ENCODE measurements at regions not wholly inside any gene's neighbourhood (a gene's known extent, or its start where the extent isn't known, plus 50 kb on each side); places are given as distances from the start of the nearest gene placed in this dataset.
"Not testable (repeated sequence)": the region's sequence is repeated elsewhere in the genome, so short reads cannot be mapped to it uniquely, and the experiment has no call there.

DNA sequence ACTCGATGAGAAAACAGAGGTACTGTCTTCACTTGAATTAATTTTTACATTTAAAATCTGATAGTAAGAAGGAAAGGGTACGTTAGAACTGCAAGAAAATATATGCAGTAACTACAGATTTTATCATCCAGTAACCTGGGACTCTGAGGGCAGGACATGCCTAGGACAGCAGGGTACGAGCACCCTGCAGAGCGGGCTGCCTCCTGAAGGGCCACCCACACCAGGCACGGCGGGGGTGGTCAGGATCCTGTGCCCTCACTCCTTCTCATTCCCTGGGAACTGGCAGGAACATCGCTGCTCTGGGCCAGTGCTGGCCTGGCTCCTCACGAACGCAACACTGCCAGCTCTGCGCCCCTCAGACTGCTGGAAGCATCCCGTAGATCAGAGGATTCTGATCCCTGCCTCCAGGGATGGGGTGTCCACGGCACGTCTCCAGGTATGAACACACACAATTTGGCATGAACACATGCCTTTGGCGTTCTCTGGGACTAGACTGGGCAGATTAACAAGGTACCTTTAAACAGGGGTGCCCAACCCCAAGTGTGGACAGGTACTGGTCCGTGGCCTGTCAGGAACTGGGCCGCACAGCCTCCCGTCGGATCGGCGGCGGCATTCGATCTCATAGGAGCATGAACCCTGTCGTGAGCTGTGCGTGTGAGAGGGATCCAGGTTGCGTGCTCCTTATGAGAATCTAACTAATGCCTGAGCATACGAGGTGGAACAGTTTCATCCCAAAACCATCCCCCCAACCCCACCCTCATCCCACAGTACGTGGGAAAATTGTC is 99.3 kb upstream of the FAM20C start:
- H3K9me3 Mint-ChIP-seq = no peaks in the 10 kb centered on the region
- peaks cover 7% of the 10 kb centered on the region for H3K27me3 Mint-ChIP-seq
- peaks cover 9% of the 10 kb centered on the region for H3K4me1 Mint-ChIP-seq
- DNase-seq = no peak
- H3K27ac Mint-ChIP-seq = no peak overlapping the region
- H3K36me3 Mint-ChIP-seq = no peaks in the 10 kb centered on the region
- H3K4me3 Mint-ChIP-seq = no peak overlapping the region

DNA sequence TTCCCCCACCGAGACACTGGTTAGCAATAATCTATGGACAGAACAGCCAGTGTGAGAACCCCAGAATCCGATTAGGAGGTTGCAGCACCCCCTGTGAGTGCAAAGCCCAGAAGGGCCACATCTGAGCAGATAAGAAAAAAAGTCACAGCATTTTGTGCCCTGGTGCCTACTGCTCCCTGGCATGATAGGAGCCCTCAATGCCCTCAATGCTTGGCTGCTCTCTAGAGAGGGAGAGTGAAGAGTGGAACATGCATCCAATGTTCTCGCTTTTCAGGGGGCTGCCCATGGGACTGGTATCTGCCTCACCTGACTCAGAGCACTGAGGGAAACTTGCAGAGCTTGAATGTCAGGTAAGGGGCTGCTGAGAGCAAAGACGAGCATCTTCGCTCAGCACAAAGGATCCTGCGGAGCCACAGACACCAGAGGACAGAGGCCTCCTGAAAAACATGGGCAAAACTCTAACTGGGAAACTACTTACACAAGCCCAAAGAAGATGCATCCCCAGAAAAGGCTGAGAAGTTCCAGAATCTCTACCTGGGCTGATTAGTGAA is 98.0 kb upstream of the FAM20C start:
- H3K9me3 Mint-ChIP-seq = no peaks in the 10 kb centered on the region
- no peak for DNase-seq
- peaks cover 9% of the 10 kb centered on the region for H3K27me3 Mint-ChIP-seq
- H3K4me3 Mint-ChIP-seq = no peak overlapping the region
- peaks cover 5% of the 10 kb centered on the region for H3K4me1 Mint-ChIP-seq
- no peaks in the 10 kb centered on the region for H3K36me3 Mint-ChIP-seq
- H3K27ac Mint-ChIP-seq = no peak overlapping the region

DNA sequence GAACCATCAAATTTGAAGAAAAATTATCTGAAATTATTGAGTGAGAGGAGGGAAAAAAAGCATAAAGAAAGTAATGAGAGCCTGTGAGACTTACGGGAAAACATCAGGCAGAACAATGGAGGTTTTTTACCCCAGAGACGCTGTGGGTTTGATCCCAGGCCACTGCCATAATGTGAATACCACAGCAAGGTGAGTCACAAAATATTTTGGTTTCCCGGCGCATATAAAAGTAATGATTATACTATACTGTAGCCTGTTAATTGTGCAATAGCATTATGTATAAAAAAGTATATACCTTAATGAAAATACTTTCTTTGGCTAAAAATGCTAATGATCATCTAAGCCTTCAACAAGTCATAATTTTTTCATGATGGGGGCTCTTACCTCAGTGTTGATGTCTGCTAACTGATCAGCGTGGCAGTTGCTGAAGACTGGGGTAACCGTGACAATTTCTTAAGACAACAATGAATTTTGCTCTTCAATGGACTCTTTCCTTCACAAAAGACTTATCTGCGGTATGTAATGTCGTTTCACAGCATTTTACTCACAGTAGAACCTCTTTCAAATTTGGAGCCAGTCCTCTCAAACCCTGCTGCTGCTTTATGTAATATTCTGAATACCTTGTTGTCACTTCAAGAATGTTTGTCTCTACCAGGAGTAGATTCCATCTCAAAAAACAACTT is 97.0 kb upstream of the FAM20C start:
- Mint-ChIP-seq H3K9me3 (no peaks in the 10 kb centered on the region), H3K27ac (no peak overlapping the region), H3K36me3 (no peaks in the 10 kb centered on the region), H3K4me1 (peaks cover 2% of the 10 kb centered on the region), H3K27me3 (peaks cover 19% of the 10 kb centered on the region), H3K4me3 (no peak overlapping the region)
- DNase-seq = no peak

DNA sequence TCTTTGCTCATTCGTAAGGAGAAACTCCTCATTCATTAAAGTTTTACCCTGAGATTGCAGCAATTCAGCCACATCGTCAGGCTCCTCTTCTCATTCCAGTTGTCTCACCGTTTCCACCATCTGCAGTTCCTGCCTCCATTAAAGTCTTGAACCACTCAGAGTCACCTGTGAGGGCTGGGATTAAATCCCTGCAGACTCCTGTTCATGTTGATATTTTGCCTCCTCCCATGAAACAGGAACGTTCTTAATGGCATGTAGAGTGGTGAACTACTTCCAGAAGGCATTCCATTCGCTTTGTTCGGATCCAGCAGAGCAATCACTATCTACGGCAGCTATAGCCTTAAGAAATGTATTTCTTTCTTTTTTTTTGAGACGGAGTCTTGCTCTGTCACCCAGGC is 96.5 kb upstream of the FAM20C start:
- Mint-ChIP-seq H3K27me3 (peaks cover 23% of the 10 kb centered on the region), H3K4me3 (no peak overlapping the region), H3K27ac (no peak overlapping the region), H3K4me1 (no peaks in the 10 kb centered on the region), H3K36me3 (no peaks in the 10 kb centered on the region), H3K9me3 (no peaks in the 10 kb centered on the region)
- DNase-seq = no peak

DNA sequence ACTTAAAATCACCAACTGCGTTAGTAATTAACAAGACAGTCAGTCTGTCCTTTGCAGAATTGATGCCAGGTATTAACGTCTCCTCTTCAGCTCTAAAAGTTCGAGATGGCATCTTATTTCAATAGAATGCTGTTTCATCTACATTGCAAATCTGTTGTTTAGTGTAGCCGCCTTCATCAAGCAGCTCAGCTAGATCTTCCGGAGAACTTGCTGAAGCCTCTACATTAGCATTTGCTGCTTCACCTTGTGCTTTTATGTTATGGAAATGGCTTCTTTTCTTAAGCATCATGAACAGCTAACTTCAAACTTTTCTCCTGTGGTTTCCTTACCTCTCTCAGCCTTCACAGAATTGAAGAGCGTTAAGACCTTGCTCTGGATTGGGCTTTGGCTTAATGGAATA is 95.5 kb upstream of the FAM20C start:
- no peaks in the 10 kb centered on the region for H3K4me1 Mint-ChIP-seq
- H3K9me3 Mint-ChIP-seq = no peaks in the 10 kb centered on the region
- H3K36me3 Mint-ChIP-seq = no peaks in the 10 kb centered on the region
- DNase-seq = no peak
- no peak overlapping the region for H3K4me3 Mint-ChIP-seq
- peaks cover 23% of the 10 kb centered on the region for H3K27me3 Mint-ChIP-seq
- no peak overlapping the region for H3K27ac Mint-ChIP-seq

DNA sequence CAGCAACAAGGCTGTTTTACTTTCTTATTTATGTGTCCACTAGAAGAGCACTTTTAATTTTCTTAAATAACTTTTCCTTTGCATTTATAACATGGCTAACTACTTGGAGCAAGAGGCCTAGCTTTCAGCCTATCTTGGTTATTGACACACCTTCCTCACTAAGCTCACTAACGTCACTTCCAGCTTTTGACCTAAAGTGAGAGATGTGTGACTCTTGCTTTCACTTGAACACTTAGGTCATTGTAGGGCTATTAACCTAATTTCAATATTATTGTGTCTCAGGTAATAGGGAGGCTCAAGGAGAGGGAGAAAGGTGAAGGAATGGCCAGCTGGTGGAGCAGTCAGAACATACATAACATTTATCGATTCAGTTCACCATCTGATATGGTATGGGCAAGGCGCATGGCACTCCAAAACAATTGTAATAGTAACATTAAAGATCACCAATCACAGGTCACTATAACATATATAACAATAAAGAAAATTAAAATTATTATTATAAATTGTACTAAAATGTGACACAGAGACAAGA is 95.0 kb upstream of the FAM20C start:
- DNase-seq = no peak

DNA sequence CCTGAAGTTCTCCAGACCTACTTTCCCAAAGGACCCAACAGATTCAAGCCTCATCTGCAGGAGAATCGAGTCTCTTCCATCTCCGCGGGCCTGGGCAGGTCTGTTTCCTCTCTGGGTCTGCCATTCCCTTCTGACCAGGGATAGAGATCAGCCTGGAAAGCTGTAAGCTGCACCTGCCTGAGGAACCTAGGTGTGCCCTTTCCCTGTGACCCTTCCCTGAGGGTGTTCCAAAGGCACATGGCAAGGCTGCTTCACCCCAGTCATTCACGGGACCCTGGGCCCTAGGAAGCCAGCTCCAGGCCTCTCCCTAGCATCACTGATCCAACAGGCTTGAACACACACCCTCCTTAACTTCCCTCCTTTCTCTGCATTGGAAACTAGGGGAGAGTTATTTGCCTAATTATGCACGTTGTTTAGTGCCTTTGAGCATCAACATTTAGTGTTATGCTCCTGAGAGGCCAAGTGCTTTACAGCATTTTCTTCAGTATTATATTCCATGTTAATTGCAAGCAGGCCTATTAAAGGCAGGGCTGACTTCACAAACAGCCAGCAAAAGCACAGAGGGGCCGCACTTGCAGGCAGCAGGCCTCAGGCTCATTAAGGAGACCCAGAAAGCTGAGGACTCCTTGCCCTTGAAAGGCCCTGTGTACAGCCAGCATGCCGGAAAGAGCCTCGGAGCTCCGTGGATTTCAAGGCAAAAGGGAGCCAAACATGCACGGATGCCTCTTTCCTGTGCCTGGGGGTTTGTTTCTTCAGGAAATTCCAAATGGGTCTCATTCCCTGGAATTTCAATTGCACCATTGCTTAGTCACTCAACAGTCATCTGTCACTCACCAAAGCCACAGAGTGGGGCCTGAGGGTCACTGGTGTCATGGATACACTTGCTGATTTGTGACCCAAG is 91.0 kb upstream of the FAM20C start:
- Mint-ChIP-seq H3K4me3 (no peak overlapping the region), H3K4me1 (no peaks in the 10 kb centered on the region), H3K27me3 (peaks cover 25% of the 10 kb centered on the region), H3K27ac (no peak overlapping the region), H3K36me3 (no peaks in the 10 kb centered on the region), H3K9me3 (no peaks in the 10 kb centered on the region)
- no peak for DNase-seq

More for the DNA sequence above, 95.0 kb upstream of the FAM20C start:
- H3K4me1 Mint-ChIP-seq = no peaks in the 10 kb centered on the region
- H3K27me3 Mint-ChIP-seq = peaks cover 19% of the 10 kb centered on the region
- H3K36me3 Mint-ChIP-seq = no peaks in the 10 kb centered on the region
- no peak overlapping the region for H3K27ac Mint-ChIP-seq
- H3K4me3 Mint-ChIP-seq = no peak overlapping the region
- H3K9me3 Mint-ChIP-seq = no peaks in the 10 kb centered on the region

DNA sequence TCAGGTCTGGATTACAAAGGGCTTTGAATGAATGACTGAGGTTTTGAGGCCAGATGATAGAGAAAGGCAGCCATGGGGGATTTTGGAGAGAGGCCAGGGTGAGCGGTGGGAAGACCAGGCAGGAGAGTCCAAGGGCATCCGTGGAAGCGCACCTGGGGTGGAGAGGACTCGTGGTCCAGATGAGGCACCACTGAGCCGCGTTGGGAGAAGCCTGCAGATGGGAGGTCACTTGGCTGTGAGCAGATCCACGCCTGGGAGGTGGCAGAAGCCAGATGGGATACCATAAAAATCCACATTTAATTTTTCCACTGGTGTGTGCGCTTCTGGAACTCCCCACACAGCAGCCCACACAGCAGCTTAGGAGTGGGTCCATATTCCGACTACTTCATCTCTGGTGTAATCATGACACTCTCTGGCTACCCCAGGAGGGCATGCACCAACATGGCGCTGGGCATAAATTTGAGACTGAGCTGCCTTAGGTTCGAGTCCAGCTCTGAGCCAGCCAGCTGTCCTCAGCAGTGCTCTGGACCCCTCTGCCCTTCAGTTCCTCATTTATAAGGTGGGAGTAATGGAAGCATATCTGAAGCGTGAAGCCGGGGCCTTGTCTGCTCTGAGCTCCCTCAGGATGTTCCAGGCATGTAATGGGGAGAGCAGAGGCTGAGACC is 90.2 kb upstream of the FAM20C start:
- no peak overlapping the region for H3K4me3 Mint-ChIP-seq
- no peaks in the 10 kb centered on the region for H3K4me1 Mint-ChIP-seq
- peaks cover 32% of the 10 kb centered on the region for H3K27me3 Mint-ChIP-seq
- H3K27ac Mint-ChIP-seq = no peak overlapping the region
- no peaks in the 10 kb centered on the region for H3K9me3 Mint-ChIP-seq
- H3K36me3 Mint-ChIP-seq = no peaks in the 10 kb centered on the region
- no peak for DNase-seq

DNA sequence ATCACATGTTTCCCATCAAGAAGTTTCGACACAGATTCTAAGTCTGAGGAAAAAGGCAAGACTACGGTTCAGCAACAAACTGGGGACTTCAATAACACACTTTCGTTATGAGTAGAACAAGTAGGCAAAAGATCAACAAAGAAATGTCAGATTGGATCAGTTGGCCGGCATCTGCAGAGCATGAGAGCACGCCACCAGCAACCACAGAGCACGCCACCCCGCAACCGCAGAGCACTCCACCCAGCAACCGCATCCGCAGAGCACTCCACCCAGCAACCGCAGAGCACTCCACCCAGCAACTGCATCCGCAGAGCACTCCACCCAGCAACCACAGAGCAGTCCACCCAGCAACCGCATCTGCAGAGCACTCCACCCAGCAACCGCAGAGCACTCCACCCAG is 89.7 kb upstream of the FAM20C start:
- Mint-ChIP-seq H3K9me3 (no peaks in the 10 kb centered on the region), H3K4me1 (no peaks in the 10 kb centered on the region), H3K4me3 (no peak overlapping the region), H3K27ac (peak overlapping the region; percentile 66), H3K27me3 (peaks cover 32% of the 10 kb centered on the region), H3K36me3 (no peaks in the 10 kb centered on the region)
- DNase-seq = no peak

DNA sequence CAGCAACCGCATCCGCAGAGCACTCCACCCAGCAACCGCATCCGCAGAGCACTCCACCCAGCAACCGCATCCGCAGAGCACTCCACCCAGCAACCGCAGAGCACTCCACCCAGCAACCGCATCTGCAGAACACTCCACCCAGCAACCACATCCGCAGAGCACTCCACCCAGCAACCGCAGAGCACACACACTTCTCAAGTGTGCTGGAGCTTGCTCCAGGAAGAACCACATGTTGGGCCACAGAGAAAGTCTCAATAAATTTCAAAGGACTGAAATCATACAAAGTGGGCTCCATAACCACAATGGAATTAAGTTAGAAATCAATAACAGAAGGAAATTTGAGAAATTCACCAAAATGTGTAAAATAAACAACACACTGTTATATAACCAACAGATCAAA is 88.4 kb upstream of the FAM20C start:
- H3K27me3 Mint-ChIP-seq = peaks cover 32% of the 10 kb centered on the region
- not testable (repeated sequence) for H3K36me3 Mint-ChIP-seq, H3K9me3 Mint-ChIP-seq, H3K4me3 Mint-ChIP-seq, DNase-seq, H3K27ac Mint-ChIP-seq, H3K4me1 Mint-ChIP-seq

DNA sequence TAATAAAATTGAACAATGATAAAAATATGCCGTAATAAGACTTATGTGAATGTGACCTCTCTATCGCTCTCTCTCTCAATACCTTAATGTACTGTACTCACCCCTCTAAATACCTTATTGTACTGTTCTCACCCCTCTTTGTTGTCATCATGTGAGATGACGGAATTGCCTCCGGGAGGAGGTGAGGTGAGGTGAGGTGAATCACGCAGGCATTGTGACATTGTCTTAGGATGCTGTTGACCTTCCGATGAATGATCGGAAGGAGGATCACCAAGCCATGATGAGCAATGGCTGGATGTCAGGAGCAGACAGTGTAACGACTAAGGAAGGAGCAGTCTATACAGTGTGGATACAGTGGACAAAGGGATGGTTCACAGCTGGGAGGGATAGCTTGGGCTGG is 87.4 kb upstream of the FAM20C start:
- Mint-ChIP-seq H3K27ac (no peak overlapping the region), H3K4me3 (no peak overlapping the region), H3K27me3 (peaks cover 25% of the 10 kb centered on the region), H3K4me1 (no peaks in the 10 kb centered on the region), H3K36me3 (no peaks in the 10 kb centered on the region), H3K9me3 (no peaks in the 10 kb centered on the region)
- no peak for DNase-seq

DNA sequence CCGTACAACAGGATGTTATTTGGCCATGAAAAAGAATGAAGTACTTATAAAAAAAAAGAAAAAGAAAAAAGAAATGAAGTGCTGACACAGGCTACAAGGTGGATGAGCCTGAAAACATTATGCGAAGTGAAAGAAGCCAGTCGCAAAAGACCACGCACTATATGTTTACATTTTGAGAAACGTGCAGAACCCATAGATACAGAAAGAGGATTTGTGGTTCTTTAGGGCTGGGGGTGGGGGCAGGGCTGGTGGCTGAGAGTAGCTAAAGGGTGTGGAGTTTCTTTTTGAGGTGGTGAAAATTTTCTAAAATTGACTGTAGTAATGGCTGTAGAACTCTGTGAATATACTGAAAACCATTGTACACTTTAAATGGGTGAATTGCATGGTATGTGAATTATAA is 86.0 kb upstream of the FAM20C start:
- Mint-ChIP-seq H3K36me3 (no peaks in the 10 kb centered on the region), H3K9me3 (peaks cover 3% of the 10 kb centered on the region), H3K27ac (no peak overlapping the region), H3K27me3 (peaks cover 28% of the 10 kb centered on the region), H3K4me1 (no peaks in the 10 kb centered on the region), H3K4me3 (no peak overlapping the region)
- DNase-seq = no peak

DNA sequence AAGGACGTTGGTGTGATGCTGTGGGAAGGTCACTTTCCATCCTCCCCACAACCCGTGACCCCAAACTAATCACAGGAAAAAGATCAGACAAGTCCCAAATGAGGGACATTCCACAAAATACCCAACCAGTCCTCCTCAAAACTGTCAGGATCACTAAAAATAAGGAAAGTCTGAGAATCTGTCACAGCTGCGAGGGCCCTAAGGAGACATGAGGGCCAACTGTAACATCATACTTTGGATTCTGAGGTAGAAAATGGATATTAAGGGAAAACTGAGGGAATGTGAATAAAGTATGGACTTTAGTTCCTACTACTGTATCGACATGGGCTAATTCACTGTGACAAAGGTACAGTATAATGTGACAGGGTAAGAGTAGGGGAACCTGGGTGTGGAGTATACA is 85.1 kb upstream of the FAM20C start:
- H3K27me3 Mint-ChIP-seq = peaks cover 36% of the 10 kb centered on the region
- no peak overlapping the region for H3K4me3 Mint-ChIP-seq
- no peaks in the 10 kb centered on the region for H3K4me1 Mint-ChIP-seq
- DNase-seq = no peak
- H3K27ac Mint-ChIP-seq = no peak overlapping the region
- H3K9me3 Mint-ChIP-seq = peaks cover 6% of the 10 kb centered on the region
- no peaks in the 10 kb centered on the region for H3K36me3 Mint-ChIP-seq

DNA sequence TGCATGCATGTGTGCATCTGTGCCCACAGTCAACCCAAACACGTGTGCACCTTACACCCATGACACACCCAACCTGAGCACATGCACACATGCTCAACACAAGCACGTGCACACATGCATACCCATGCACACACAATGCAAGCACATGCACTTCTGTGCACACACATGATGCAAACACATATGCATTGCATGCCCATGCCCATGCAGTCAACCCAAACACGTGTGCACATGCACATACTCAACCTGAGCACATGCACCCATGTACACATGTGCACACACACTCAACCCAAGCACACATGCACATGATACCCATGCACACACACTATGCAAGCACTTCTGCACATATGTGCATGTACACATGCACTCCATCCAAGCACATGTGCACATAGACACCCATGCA is 84.5 kb upstream of the FAM20C start:
- Mint-ChIP-seq H3K9me3 (peaks cover 10% of the 10 kb centered on the region), H3K36me3 (peaks cover 1% of the 10 kb centered on the region), H3K4me3 (no peak overlapping the region), H3K27me3 (peaks cover 41% of the 10 kb centered on the region), H3K27ac (no peak overlapping the region), H3K4me1 (no peaks in the 10 kb centered on the region)
- no peak for DNase-seq

Data from activated naive CD8-positive, alpha-beta T cell treated with anti-CD3 and anti-CD28 coated beads for 36 hours (primary cell).